Suprapubic skin (tissue), 3 donors: ENCODE measurements at regions not wholly inside any gene's neighbourhood (a gene's known extent, or its start where the extent isn't known, plus 50 kb on each side); places are given as distances from the start of the nearest gene placed in this dataset.

Source experiments
- POLR2A ChIP-seq, 2 donors: fragments of 450-650 bp; IDR thresholded peaks; one replicate each; pipeline ENCODE4 v1.6.1; 2017; ENCODE audit warnings: antibody characterized with exemption in 2 of 2, mild to moderate bottlenecking in 2 of 2, moderate library complexity in 2 of 2
- TF ChIP-seq, protein P1 (sequence below), 2 donors: fragments of 200-600 bp in 1 of 2; fragments of 450-650 bp in 1 of 2; sonication (generic) in 1 of 2; IDR thresholded peaks; one replicate each; pipeline ENCODE4 v1.5.1; 2016 to 2019; ENCODE audit warnings: antibody characterized with exemption in 2 of 2, mild to moderate bottlenecking in 1 of 2, moderate library complexity in 1 of 2

GRCh38 chr7:51731075-51731474 lies 414.5 kb upstream of the COBL start:
- TF ChIP-seq POLR2A (IDR thresholded peaks at IDR 0.05) = no peak
- TF ChIP-seq, protein P1, sequence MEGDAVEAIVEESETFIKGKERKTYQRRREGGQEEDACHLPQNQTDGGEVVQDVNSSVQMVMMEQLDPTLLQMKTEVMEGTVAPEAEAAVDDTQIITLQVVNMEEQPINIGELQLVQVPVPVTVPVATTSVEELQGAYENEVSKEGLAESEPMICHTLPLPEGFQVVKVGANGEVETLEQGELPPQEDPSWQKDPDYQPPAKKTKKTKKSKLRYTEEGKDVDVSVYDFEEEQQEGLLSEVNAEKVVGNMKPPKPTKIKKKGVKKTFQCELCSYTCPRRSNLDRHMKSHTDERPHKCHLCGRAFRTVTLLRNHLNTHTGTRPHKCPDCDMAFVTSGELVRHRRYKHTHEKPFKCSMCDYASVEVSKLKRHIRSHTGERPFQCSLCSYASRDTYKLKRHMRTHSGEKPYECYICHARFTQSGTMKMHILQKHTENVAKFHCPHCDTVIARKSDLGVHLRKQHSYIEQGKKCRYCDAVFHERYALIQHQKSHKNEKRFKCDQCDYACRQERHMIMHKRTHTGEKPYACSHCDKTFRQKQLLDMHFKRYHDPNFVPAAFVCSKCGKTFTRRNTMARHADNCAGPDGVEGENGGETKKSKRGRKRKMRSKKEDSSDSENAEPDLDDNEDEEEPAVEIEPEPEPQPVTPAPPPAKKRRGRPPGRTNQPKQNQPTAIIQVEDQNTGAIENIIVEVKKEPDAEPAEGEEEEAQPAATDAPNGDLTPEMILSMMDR (IDR thresholded peaks at IDR 0.05) = no peak
